WTC11 (cell line): ENCODE measurements at regions not wholly inside any gene's neighbourhood (a gene's known extent, or its start where the extent isn't known, plus 50 kb on each side); places are given as distances from the start of the nearest gene placed in this dataset.

Source experiments
- TF ChIP-seq, protein P1 (sequence below): fragments of 200-600 bp; IDR thresholded peaks from 2 replicates; pipeline ENCODE4 v1.8.0; 2022; ENCODE audit warnings: antibody characterized with exemption
- TF ChIP-seq, protein P2 (sequence below): sonication (generic); formaldehyde crosslinking; IDR thresholded peaks from 2 replicates; pipeline ENCODE4 v1.8.0; 2022; ENCODE audit warnings: mild to moderate bottlenecking, missing genetic modification reagents
- TF ChIP-seq, protein P3 (sequence below): sonication (generic); formaldehyde crosslinking; IDR thresholded peaks from 2 replicates; pipeline ENCODE4 v1.8.0; 2022; ENCODE audit warnings: missing genetic modification reagents
- TF ChIP-seq, protein P4 (sequence below): sonication (generic); formaldehyde crosslinking; IDR thresholded peaks from 2 replicates; pipeline ENCODE4 v1.8.1; 2022; ENCODE audit warnings: mild to moderate bottlenecking, missing genetic modification reagents, moderate library complexity, borderline replicate concordance

DNA sequence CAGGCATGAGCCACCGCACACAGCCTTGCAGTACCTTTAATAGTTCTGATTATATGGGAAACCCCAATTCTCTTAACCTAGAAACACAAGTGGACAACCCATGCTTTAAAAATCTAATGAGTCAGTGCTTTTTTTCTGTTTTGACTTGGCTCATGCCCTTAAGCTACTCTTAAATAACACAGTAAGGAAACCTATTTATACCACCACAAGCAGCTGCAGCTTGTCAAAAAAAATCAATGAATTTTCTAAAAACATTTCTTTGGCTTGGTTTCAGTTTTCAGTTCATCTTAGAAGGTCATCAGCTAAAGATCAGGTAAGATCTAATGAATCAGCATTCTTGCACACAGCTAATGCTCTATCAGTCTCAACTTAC is 124.1 kb upstream of the DST start:
- TF ChIP-seq, protein P1, sequence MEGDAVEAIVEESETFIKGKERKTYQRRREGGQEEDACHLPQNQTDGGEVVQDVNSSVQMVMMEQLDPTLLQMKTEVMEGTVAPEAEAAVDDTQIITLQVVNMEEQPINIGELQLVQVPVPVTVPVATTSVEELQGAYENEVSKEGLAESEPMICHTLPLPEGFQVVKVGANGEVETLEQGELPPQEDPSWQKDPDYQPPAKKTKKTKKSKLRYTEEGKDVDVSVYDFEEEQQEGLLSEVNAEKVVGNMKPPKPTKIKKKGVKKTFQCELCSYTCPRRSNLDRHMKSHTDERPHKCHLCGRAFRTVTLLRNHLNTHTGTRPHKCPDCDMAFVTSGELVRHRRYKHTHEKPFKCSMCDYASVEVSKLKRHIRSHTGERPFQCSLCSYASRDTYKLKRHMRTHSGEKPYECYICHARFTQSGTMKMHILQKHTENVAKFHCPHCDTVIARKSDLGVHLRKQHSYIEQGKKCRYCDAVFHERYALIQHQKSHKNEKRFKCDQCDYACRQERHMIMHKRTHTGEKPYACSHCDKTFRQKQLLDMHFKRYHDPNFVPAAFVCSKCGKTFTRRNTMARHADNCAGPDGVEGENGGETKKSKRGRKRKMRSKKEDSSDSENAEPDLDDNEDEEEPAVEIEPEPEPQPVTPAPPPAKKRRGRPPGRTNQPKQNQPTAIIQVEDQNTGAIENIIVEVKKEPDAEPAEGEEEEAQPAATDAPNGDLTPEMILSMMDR, result no peak
- TF ChIP-seq, protein P2, sequence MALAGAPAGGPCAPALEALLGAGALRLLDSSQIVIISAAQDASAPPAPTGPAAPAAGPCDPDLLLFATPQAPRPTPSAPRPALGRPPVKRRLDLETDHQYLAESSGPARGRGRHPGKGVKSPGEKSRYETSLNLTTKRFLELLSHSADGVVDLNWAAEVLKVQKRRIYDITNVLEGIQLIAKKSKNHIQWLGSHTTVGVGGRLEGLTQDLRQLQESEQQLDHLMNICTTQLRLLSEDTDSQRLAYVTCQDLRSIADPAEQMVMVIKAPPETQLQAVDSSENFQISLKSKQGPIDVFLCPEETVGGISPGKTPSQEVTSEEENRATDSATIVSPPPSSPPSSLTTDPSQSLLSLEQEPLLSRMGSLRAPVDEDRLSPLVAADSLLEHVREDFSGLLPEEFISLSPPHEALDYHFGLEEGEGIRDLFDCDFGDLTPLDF (CRISPR knock-in tag), result no peak
- TF ChIP-seq, protein P3, sequence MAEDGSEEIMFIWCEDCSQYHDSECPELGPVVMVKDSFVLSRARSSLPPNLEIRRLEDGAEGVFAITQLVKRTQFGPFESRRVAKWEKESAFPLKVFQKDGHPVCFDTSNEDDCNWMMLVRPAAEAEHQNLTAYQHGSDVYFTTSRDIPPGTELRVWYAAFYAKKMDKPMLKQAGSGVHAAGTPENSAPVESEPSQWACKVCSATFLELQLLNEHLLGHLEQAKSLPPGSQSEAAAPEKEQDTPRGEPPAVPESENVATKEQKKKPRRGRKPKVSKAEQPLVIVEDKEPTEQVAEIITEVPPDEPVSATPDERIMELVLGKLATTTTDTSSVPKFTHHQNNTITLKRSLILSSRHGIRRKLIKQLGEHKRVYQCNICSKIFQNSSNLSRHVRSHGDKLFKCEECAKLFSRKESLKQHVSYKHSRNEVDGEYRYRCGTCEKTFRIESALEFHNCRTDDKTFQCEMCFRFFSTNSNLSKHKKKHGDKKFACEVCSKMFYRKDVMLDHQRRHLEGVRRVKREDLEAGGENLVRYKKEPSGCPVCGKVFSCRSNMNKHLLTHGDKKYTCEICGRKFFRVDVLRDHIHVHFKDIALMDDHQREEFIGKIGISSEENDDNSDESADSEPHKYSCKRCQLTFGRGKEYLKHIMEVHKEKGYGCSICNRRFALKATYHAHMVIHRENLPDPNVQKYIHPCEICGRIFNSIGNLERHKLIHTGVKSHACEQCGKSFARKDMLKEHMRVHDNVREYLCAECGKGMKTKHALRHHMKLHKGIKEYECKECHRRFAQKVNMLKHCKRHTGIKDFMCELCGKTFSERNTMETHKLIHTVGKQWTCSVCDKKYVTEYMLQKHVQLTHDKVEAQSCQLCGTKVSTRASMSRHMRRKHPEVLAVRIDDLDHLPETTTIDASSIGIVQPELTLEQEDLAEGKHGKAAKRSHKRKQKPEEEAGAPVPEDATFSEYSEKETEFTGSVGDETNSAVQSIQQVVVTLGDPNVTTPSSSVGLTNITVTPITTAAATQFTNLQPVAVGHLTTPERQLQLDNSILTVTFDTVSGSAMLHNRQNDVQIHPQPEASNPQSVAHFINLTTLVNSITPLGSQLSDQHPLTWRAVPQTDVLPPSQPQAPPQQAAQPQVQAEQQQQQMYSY, result no peak
- TF ChIP-seq, protein P4, sequence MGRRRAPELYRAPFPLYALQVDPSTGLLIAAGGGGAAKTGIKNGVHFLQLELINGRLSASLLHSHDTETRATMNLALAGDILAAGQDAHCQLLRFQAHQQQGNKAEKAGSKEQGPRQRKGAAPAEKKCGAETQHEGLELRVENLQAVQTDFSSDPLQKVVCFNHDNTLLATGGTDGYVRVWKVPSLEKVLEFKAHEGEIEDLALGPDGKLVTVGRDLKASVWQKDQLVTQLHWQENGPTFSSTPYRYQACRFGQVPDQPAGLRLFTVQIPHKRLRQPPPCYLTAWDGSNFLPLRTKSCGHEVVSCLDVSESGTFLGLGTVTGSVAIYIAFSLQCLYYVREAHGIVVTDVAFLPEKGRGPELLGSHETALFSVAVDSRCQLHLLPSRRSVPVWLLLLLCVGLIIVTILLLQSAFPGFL (CRISPR knock-in tag), result no peak
